ENCODE measurements at regions not wholly inside any gene's neighbourhood (a gene's known extent, or its start where the extent isn't known, plus 50 kb on each side); places are given as distances from the start of the nearest gene placed in this dataset.
A peak's percentile ranks its signal among the peaks of the same experiment; 100 is the strongest.
"Not testable (repeated sequence)": the region's sequence is repeated elsewhere in the genome, so short reads cannot be mapped to it uniquely, and the experiment has no call there.

DNA sequence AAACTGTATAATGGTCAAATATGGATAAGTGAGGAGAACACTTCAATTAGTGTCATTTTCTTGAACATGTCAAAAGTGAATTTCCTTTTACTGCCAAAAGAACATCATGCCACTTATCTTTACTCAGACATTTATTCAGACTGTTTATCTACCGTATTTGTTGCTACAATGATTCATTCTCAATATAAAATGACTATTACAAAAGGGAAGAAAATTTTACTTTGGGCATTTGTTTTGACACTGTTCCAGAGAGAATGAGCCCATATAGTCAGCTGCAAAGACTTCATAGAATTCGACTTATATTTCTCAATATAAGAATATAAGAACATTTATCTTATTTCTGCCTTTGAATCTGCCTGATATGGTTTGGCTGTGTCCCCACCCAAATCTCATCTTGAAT, 1699.1 kb downstream of the BRINP3 start:
- H3K27ac ChIP-seq (ENCODE audit: low read depth in 2 of 2, low read length in 2 of 2) = no peak overlapping the region
- H3K9me3 ChIP-seq (ENCODE audit: control insufficient read depth in 2 of 3, insufficient read depth in 1 of 3, low read length in 3 of 3) = peaks cover 0 to 3% (median 0%) of the 10 kb centered on the region in 3 donors
- no peaks in the 10 kb centered on the region for H3K27me3 ChIP-seq (ENCODE audit: control insufficient read depth, insufficient read depth, low read length)
- no peaks in the 10 kb centered on the region for H3K4me1 ChIP-seq (ENCODE audit: control insufficient read depth in 2 of 3, insufficient read depth in 2 of 3, low read depth in 1 of 3, low read length in 3 of 3)
- intact Hi-C loops (cut with DNase I) = no loop called here
- FAIRE-seq = no peak
- DNase-seq = no peak
- H3K4me3 ChIP-seq (ENCODE audit: low read length in 3 of 3) = no peak overlapping the region
- H3K36me3 ChIP-seq (ENCODE audit: control insufficient read depth in 2 of 3, insufficient read depth in 3 of 3, low read length in 3 of 3) = no peaks in the 10 kb centered on the region
- TF ChIP-seq, protein P1, sequence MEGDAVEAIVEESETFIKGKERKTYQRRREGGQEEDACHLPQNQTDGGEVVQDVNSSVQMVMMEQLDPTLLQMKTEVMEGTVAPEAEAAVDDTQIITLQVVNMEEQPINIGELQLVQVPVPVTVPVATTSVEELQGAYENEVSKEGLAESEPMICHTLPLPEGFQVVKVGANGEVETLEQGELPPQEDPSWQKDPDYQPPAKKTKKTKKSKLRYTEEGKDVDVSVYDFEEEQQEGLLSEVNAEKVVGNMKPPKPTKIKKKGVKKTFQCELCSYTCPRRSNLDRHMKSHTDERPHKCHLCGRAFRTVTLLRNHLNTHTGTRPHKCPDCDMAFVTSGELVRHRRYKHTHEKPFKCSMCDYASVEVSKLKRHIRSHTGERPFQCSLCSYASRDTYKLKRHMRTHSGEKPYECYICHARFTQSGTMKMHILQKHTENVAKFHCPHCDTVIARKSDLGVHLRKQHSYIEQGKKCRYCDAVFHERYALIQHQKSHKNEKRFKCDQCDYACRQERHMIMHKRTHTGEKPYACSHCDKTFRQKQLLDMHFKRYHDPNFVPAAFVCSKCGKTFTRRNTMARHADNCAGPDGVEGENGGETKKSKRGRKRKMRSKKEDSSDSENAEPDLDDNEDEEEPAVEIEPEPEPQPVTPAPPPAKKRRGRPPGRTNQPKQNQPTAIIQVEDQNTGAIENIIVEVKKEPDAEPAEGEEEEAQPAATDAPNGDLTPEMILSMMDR (IDR thresholded peaks at IDR 0.05; ENCODE audit: borderline replicate concordance, extremely low read depth, insufficient read depth) = no peak
- no peak overlapping the region for H3K9ac ChIP-seq (ENCODE audit: low read length in 3 of 3)

DNA sequence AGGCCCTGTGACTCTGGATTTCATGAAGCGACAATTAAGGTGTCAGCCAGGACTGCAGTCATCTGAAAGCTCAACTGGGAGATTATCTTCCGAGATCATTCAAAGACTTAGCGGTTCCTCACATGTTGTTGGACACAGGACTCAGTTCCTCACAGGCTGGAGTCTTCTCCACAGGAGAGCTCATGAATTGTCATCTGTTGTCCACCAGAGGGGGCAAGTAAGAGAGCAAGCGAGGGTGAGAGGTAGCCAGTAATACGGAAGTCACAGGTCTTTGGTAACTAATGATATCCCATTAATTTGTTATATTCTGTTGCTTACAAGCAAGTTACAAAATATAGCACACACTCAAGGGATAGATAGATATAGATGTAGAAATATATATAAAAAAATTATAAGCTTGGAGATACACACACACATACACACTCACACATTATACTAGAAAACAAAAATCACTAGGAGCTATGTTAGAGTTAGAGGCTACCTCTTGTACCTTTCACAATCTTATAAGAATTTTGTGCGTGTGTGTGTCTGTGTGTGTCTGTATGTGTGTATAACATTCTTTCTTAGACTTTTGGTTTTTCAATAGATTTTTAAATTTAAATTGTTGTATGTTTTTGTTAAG, 1695.3 kb downstream of the BRINP3 start:
- Histone ChIP-seq H3K36me3 (ENCODE audit: control insufficient read depth in 2 of 3, insufficient read depth in 3 of 3, low read length in 3 of 3) (no peaks in the 10 kb centered on the region), H3K4me3 (ENCODE audit: low read length in 3 of 3) (no peak overlapping the region), H3K27ac (ENCODE audit: low read depth in 2 of 2, low read length in 2 of 2) (no peak overlapping the region), H3K9me3 (ENCODE audit: control insufficient read depth in 2 of 3, insufficient read depth in 1 of 3, low read length in 3 of 3) (no peaks in the 10 kb centered on the region), H3K9ac (ENCODE audit: low read length in 3 of 3) (no peak overlapping the region), H3K4me1 (ENCODE audit: control insufficient read depth in 2 of 3, insufficient read depth in 2 of 3, low read depth in 1 of 3, low read length in 3 of 3) (no peaks in the 10 kb centered on the region), H3K27me3 (ENCODE audit: control insufficient read depth, insufficient read depth, low read length) (no peaks in the 10 kb centered on the region)
- FAIRE-seq (peak; percentile 41), DNase-seq (peak in 3 of 5 donors; percentile 24 to 66 (median 46))
- TF ChIP-seq, protein P1 (IDR thresholded peaks at IDR 0.05; ENCODE audit: borderline replicate concordance, extremely low read depth, insufficient read depth) = peak; percentile 35
- intact Hi-C loops (cut with DNase I) = no loop called here

DNA sequence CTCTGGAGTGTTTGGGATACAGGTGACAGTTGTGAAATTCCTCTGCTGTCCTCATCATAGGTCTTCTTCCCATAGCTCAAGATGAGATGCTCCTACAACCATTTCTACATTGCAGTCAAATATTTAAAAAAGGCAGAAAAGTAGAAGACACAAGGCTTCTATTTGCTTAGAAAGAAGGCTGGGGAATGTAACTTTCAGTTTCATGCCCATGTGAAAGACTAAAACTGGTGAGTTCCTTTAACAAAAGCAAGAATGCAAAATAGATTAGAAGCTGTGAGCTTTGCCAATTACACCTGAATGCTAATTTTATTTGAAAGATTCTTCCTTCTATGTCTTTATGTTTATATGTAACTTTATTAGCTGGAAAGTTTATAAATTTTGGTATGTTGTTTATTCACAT, 1682.7 kb downstream of the BRINP3 start:
- Histone ChIP-seq H3K27me3 (ENCODE audit: control insufficient read depth, insufficient read depth, low read length) (no peaks in the 10 kb centered on the region), H3K4me3 (ENCODE audit: low read length in 3 of 3) (no peak overlapping the region), H3K9me3 (ENCODE audit: control insufficient read depth in 2 of 3, insufficient read depth in 1 of 3, low read length in 3 of 3) (no peaks in the 10 kb centered on the region), H3K4me1 (ENCODE audit: control insufficient read depth in 2 of 3, insufficient read depth in 2 of 3, low read depth in 1 of 3, low read length in 3 of 3) (no peaks in the 10 kb centered on the region), H3K27ac (ENCODE audit: low read depth in 2 of 2, low read length in 2 of 2) (no peak overlapping the region), H3K36me3 (ENCODE audit: control insufficient read depth in 2 of 3, insufficient read depth in 3 of 3, low read length in 3 of 3) (no peaks in the 10 kb centered on the region), H3K9ac (ENCODE audit: low read length in 3 of 3) (no peak overlapping the region)
- DNase-seq = no peak
- no peak for FAIRE-seq
- intact Hi-C loops (cut with DNase I) = no loop called here
- TF ChIP-seq, protein P1 (IDR thresholded peaks at IDR 0.05; ENCODE audit: borderline replicate concordance, extremely low read depth, insufficient read depth) = no peak

DNA sequence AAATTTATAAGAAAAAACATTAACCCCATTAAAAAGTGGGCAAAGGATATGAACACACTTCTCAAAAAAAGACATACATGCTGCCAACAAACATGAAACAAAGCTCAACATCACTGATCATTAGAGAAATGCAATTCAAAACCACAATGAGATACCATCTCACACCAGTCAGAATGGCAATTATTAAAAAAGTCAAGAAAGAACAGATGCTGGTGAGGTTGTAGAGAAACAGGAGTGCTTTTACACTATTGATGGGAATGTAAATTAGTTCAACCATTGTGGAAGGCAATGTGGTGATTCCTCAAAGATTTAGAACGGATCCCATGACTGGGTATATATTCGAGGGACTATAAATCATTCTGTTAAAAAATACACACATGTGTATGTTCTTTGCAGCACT, 1665.5 kb downstream of the BRINP3 start:
- FAIRE-seq; H3K27ac ChIP-seq (ENCODE audit: low read depth in 2 of 2, low read length in 2 of 2); H3K9ac ChIP-seq (ENCODE audit: low read length in 3 of 3); H3K27me3 ChIP-seq (ENCODE audit: control insufficient read depth, insufficient read depth, low read length); H3K4me3 ChIP-seq (ENCODE audit: low read length in 3 of 3); intact Hi-C loops (cut with DNase I); DNase-seq; H3K4me1 ChIP-seq (ENCODE audit: control insufficient read depth in 2 of 3, insufficient read depth in 2 of 3, low read depth in 1 of 3, low read length in 3 of 3); H3K36me3 ChIP-seq (ENCODE audit: control insufficient read depth in 2 of 3, insufficient read depth in 3 of 3, low read length in 3 of 3); H3K9me3 ChIP-seq (ENCODE audit: control insufficient read depth in 2 of 3, insufficient read depth in 1 of 3, low read length in 3 of 3): not testable (repeated sequence)

DNA sequence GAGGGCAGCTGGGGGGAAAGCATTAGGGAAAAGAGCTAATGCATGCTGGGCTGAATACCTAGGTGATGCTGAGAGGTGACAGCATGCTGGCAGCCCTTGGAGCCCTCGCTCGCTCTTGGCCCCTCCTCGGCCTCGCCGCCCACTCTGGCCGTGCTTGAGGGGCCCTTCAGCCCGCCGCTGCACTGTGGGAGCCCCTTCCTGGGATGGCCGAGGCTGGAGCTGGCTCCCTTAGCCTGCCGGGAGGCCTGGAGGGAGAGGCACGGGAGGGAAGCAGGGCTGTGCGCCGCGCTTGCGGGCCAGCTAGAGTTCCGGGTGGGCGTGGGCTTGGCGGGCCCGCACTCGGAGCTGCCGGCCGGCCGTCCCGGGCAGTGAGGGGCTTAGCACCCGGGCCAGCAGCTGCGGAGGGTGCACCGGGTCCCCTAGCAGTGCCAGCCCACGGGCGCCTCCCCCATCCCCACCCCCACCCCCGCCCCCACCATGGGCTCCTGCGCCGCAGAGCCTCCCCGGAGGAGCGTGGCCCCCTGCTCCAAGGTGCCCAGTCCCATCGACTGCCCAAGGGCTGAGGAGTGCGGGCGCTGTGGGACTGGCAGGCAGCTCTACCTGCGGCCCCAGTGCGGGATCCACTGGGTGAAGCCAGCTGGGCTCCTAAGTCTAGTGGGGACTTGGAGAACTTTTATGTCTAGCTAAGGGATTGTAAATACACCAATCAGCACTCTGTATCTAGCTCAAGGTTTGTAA, 1664.7 kb downstream of the BRINP3 start:
- FAIRE-seq; H3K9ac ChIP-seq (ENCODE audit: low read length in 3 of 3): not testable (repeated sequence)

More for the DNA sequence above, 1664.7 kb downstream of the BRINP3 start:
- intact Hi-C loops (cut with DNase I); H3K4me1 ChIP-seq (ENCODE audit: control insufficient read depth in 2 of 3, insufficient read depth in 2 of 3, low read depth in 1 of 3, low read length in 3 of 3); H3K27ac ChIP-seq (ENCODE audit: low read depth in 2 of 2, low read length in 2 of 2); H3K27me3 ChIP-seq (ENCODE audit: control insufficient read depth, insufficient read depth, low read length); H3K9me3 ChIP-seq (ENCODE audit: control insufficient read depth in 2 of 3, insufficient read depth in 1 of 3, low read length in 3 of 3); H3K4me3 ChIP-seq (ENCODE audit: low read length in 3 of 3); H3K36me3 ChIP-seq (ENCODE audit: control insufficient read depth in 2 of 3, insufficient read depth in 3 of 3, low read length in 3 of 3): not testable (repeated sequence)
- DNase-seq = peak in 1 of 5 donors; percentile 67
